Spleen (tissue), 7 donors: ENCODE measurements at regions not wholly inside any gene's neighbourhood (a gene's known extent, or its start where the extent isn't known, plus 50 kb on each side); places are given as distances from the start of the nearest gene placed in this dataset.

Experiments
- CTCF ChIP-seq, 11 experiments: fragments of 200-600 bp in 7 of 11; fragments of 450-650 bp in 4 of 11; sonication (generic) in 4 of 11; IDR thresholded peaks in 8 of 11; conservative IDR thresholded peaks in 3 of 11; 1 replicate in 7 of 11; 2 replicates in 4 of 11; pipeline versions ENCODE4 v1.4.0 to v1.8.0; 2016 to 2021; ENCODE audit warnings: antibody characterized with exemption in 11 of 11, inconsistent platforms in 4 of 11, mild to moderate bottlenecking in 1 of 11
- POLR2A ChIP-seq, 3 donors: fragments of 450-650 bp; IDR thresholded peaks; one replicate each; pipeline ENCODE4 v1.5.1; 2017; ENCODE audit warnings: antibody characterized with exemption in 3 of 3, mild to moderate bottlenecking in 1 of 3
- POLR2AphosphoS5 ChIP-seq, 3 donors: sonication (generic); formaldehyde crosslinking; IDR thresholded peaks; one replicate each; pipeline ENCODE4 v1.5.1; 2017; ENCODE audit warnings: antibody characterized with exemption in 3 of 3
- donor health status: DM: no; HTN: no; CAD: no; lungs with moderate emphysema.
- donor health status: DM: no; HTN: no; CAD: no.
- donor health status: DM: no; HTN: no; CAD: no.

DNA sequence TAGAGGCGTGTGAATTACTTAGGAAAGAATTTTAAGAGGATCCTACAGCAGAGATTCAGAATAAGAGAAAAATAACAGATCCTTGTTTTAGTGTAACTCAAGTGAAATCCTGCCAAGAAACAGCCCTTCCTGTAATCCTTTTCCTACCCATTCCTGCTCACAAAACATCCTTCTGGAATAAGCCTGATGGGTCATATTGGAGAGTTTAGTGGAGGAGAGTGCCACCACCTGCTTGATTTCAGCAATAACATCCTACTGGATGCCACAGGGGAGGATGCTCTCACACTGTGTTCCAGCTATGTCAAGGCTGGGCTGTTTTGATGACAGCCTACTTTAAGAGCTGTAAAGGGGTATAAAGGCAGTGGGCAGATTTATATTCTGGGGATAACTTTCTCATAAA is 54.8 kb upstream of the CCDC178 start:
- TF ChIP-seq CTCF (IDR thresholded peaks at IDR 0.05 in 8 of 11, conservative IDR thresholded peaks at IDR 0.05 in 3 of 11) (peak in 3 of 11 experiments; percentile 12 to 22 (median 17)), POLR2A (IDR thresholded peaks at IDR 0.05) (no peak), POLR2AphosphoS5 (IDR thresholded peaks at IDR 0.05) (no peak)
